HG02943 (cell line): ENCODE measurements at regions not wholly inside any gene's neighbourhood (a gene's known extent, or its start where the extent isn't known, plus 50 kb on each side); places are given as distances from the start of the nearest gene placed in this dataset.
"Not testable (repeated sequence)": the region's sequence is repeated elsewhere in the genome, so short reads cannot be mapped to it uniquely, and the experiment has no call there.

Experiments
- ATAC-seq: cut with Tn5 transposase; IDR thresholded peaks from one replicate; pipeline ENCODE4 v1.9.1; 2021; ENCODE audit warnings: mild to moderate bottlenecking, low read depth, moderate library complexity; ENCODE audit not compliant: unreplicated experiment

- no peak for ATAC-seq
Observed at GRCh38 chr3:7982126-7982525, 519.5 kb upstream of the LMCD1 start.

- ATAC-seq, result no peak
Observed at GRCh38 chr3:7999384-7999783, 502.2 kb upstream of the LMCD1 start.

GRCh38 chr3:8001307-8001706, 500.3 kb upstream of the LMCD1 start:
- ATAC-seq, result no peak

GRCh38 chr3:8001712-8002111, 499.9 kb upstream of the LMCD1 start:
- ATAC-seq, result no peak

GRCh38 chr3:8011902-8012301, 489.7 kb upstream of the LMCD1 start:
- no peak for ATAC-seq

- no peak for ATAC-seq
Observed at GRCh38 chr3:8020047-8020841, 481.4 kb upstream of the LMCD1 start.

GRCh38 chr3:8027954-8028353, 473.7 kb upstream of the LMCD1 start:
- no peak for ATAC-seq

GRCh38 chr3:8050283-8050682, 451.3 kb upstream of the LMCD1 start:
- ATAC-seq, result no peak

- ATAC-seq, result no peak
Observed at GRCh38 chr3:8052659-8053058, 449.0 kb upstream of the LMCD1 start.

GRCh38 chr3:8068135-8068534, 433.5 kb upstream of the LMCD1 start:
- not testable (repeated sequence) for ATAC-seq

- no peak for ATAC-seq
Observed at GRCh38 chr3:8069471-8069870, 432.2 kb upstream of the LMCD1 start.

- ATAC-seq, result no peak
Observed at GRCh38 chr3:8070011-8070410, 431.6 kb upstream of the LMCD1 start.

- ATAC-seq, result not testable (repeated sequence)
Observed at GRCh38 chr3:8074740-8075139, 426.9 kb upstream of the LMCD1 start.

GRCh38 chr3:8077126-8077525, 424.5 kb upstream of the LMCD1 start:
- no peak for ATAC-seq

GRCh38 chr3:8080464-8080863, 421.2 kb upstream of the LMCD1 start:
- ATAC-seq, result no peak

- ATAC-seq, result no peak
Observed at GRCh38 chr3:8085498-8085897, 416.1 kb upstream of the LMCD1 start.

- ATAC-seq, result no peak
Observed at GRCh38 chr3:8087951-8088350, 413.7 kb upstream of the LMCD1 start.

GRCh38 chr3:8094415-8094814, 407.2 kb upstream of the LMCD1 start:
- no peak for ATAC-seq

GRCh38 chr3:8095724-8096123, 405.9 kb upstream of the LMCD1 start:
- ATAC-seq, result no peak

GRCh38 chr3:8097690-8098089, 403.9 kb upstream of the LMCD1 start:
- ATAC-seq, result no peak

GRCh38 chr3:8103954-8104353, 397.7 kb upstream of the LMCD1 start:
- no peak for ATAC-seq

- no peak for ATAC-seq
Observed at GRCh38 chr3:8106921-8107320, 394.7 kb upstream of the LMCD1 start.
